Chondrocyte (in vitro differentiated cells): ENCODE measurements at regions not wholly inside any gene's neighbourhood (a gene's known extent, or its start where the extent isn't known, plus 50 kb on each side); places are given as distances from the start of the nearest gene placed in this dataset.
"Not testable (repeated sequence)": the region's sequence is repeated elsewhere in the genome, so short reads cannot be mapped to it uniquely, and the experiment has no call there.

Experiments
- DNase-seq: peaks from one replicate; pipeline ENCODE4 v3.0.0; 2021; ENCODE audit warnings: mixed read lengths, low spot score
- H3K27ac Mint-ChIP-seq: one replicate; pipeline ENCODE4 v1.8.0; 2021; ENCODE audit warnings: mild to moderate bottlenecking, moderate library complexity, mixed read lengths; ENCODE audit not compliant: unreplicated experiment
- H3K27me3 Mint-ChIP-seq: 2 replicates; pipeline ENCODE4 v1.8.0; 2021; ENCODE audit warnings: low read depth, mixed read lengths
- H3K36me3 Mint-ChIP-seq: 2 replicates; pipeline ENCODE4 v1.8.0; 2021; ENCODE audit warnings: low read depth, mixed read lengths
- H3K4me1 Mint-ChIP-seq: 2 replicates; pipeline ENCODE4 v1.8.0; 2021; ENCODE audit warnings: low read depth, mild to moderate bottlenecking, mixed read lengths
- H3K4me3 Mint-ChIP-seq: one replicate; pipeline ENCODE4 v1.8.0; 2021; ENCODE audit warnings: mild to moderate bottlenecking, moderate library complexity, mixed read lengths; ENCODE audit not compliant: unreplicated experiment
- H3K9me3 Mint-ChIP-seq: 2 replicates; pipeline ENCODE4 v1.8.0; 2021; ENCODE audit warnings: low read depth, mixed read lengths
- CTCF ChIP-seq: fragments of 200-600 bp; sonication (generic); IDR thresholded peaks from 2 replicates; pipeline ENCODE4 v1.5.0; 2021; ENCODE audit warnings: antibody characterized with exemption, mild to moderate bottlenecking, moderate library complexity

GRCh38 chr5:99045871-99046270 lies 117.1 kb upstream of the CHD1 start:
- no peak for TF ChIP-seq CTCF
- peaks cover 14% of the 10 kb centered on the region for H3K9me3 Mint-ChIP-seq
- no peak for DNase-seq
- H3K27ac Mint-ChIP-seq, result no peak overlapping the region
- no peaks in the 10 kb centered on the region for H3K36me3 Mint-ChIP-seq
- no peaks in the 10 kb centered on the region for H3K4me1 Mint-ChIP-seq
- H3K4me3 Mint-ChIP-seq, result no peak overlapping the region
- H3K27me3 Mint-ChIP-seq, result no peaks in the 10 kb centered on the region

GRCh38 chr5:99043257-99043656 lies 114.5 kb upstream of the CHD1 start:
- not testable (repeated sequence) for DNase-seq, H3K4me3 Mint-ChIP-seq, H3K27ac Mint-ChIP-seq, H3K36me3 Mint-ChIP-seq, H3K4me1 Mint-ChIP-seq, H3K27me3 Mint-ChIP-seq
- H3K9me3 Mint-ChIP-seq, result peaks cover 23% of the 10 kb centered on the region

GRCh38 chr5:99037668-99038067 lies 108.9 kb upstream of the CHD1 start:
- H3K4me1 Mint-ChIP-seq, result peaks cover 3% of the 10 kb centered on the region

GRCh38 chr5:99035942-99036341 lies 107.1 kb upstream of the CHD1 start:
- Mint-ChIP-seq H3K4me1 (peaks cover 6% of the 10 kb centered on the region), H3K27ac (no peak overlapping the region), H3K9me3 (peaks cover 8% of the 10 kb centered on the region), H3K36me3 (no peaks in the 10 kb centered on the region), H3K4me3 (no peak overlapping the region), H3K27me3 (no peaks in the 10 kb centered on the region)
- no peak for TF ChIP-seq CTCF
- DNase-seq, result no peak

More at GRCh38 chr5:99037668-99038067, 108.9 kb upstream of the CHD1 start:
- no peak for DNase-seq
- H3K4me3 Mint-ChIP-seq, result no peak overlapping the region
- no peaks in the 10 kb centered on the region for H3K36me3 Mint-ChIP-seq
- H3K27ac Mint-ChIP-seq, result no peak overlapping the region
- H3K27me3 Mint-ChIP-seq, result no peaks in the 10 kb centered on the region
- H3K9me3 Mint-ChIP-seq, result peaks cover 23% of the 10 kb centered on the region
- no peak for TF ChIP-seq CTCF

- DNase-seq, result no peak
- Mint-ChIP-seq H3K4me1 (peaks cover 6% of the 10 kb centered on the region), H3K36me3 (peaks cover 1% of the 10 kb centered on the region), H3K9me3 (no peaks in the 10 kb centered on the region), H3K4me3 (no peak overlapping the region), H3K27me3 (no peaks in the 10 kb centered on the region), H3K27ac (no peak overlapping the region)
- TF ChIP-seq CTCF, result no peak
Measured at GRCh38 chr5:99034336-99034735, 105.5 kb upstream of the CHD1 start.

GRCh38 chr5:99033014-99033900 lies 104.5 kb upstream of the CHD1 start:
- peak overlapping the region; percentile 15 for H3K27ac Mint-ChIP-seq

More at GRCh38 chr5:99033014-99033900, 104.5 kb upstream of the CHD1 start:
- Mint-ChIP-seq H3K4me3 (no peak overlapping the region), H3K4me1 (peaks cover 8% of the 10 kb centered on the region), H3K9me3 (no peaks in the 10 kb centered on the region), H3K27me3 (no peaks in the 10 kb centered on the region), H3K36me3 (peaks cover 1% of the 10 kb centered on the region)
- TF ChIP-seq CTCF, result no peak
- no peak for DNase-seq
